GM23338 (cell line): ENCODE measurements at regions not wholly inside any gene's neighbourhood (a gene's known extent, or its start where the extent isn't known, plus 50 kb on each side); places are given as distances from the start of the nearest gene placed in this dataset.

Source experiments
- CREB1 ChIP-seq: fragments of 250-450 bp; sonication (Bioruptor Pico); IDR thresholded peaks from 2 replicates; pipeline ENCODE4 v1.5.0; 2020; ENCODE audit warnings: low read depth, mild to moderate bottlenecking, moderate library complexity
- EZH2 ChIP-seq: fragments of 200-600 bp; sonication (generic); IDR thresholded peaks from one replicate; pipeline ENCODE4 v1.8.0; 2017; ENCODE audit warnings: antibody characterized with exemption, mild to moderate bottlenecking, low read depth; ENCODE audit not compliant: unreplicated experiment
- EZH2phosphoT487 ChIP-seq: fragments of 200-600 bp; sonication (generic); IDR thresholded peaks from one replicate; pipeline ENCODE4 v1.8.1; 2018; ENCODE audit warnings: antibody characterized with exemption; ENCODE audit not compliant: unreplicated experiment
- JUNB ChIP-seq: IDR thresholded peaks from one replicate; pipeline ENCODE4 v1.6.1; 2016; ENCODE audit warnings: antibody characterized with exemption; ENCODE audit not compliant: unreplicated experiment
- NANOG ChIP-seq: IDR thresholded peaks from 2 replicates; pipeline ENCODE4 v1.6.1; 2016; ENCODE audit warnings: antibody characterized with exemption, borderline replicate concordance
- POLR2AphosphoS5 ChIP-seq: IDR thresholded peaks from 2 replicates; pipeline ENCODE4 v1.6.1; 2016; ENCODE audit warnings: antibody characterized with exemption, low read depth
- STAT1 ChIP-seq: IDR thresholded peaks from one replicate; pipeline ENCODE4 v1.6.1; 2016; ENCODE audit warnings: antibody characterized with exemption; ENCODE audit not compliant: unreplicated experiment
- ZNF114 ChIP-seq: fragments of 250-450 bp; sonication (Bioruptor Pico); IDR thresholded peaks from 2 replicates; pipeline ENCODE4 v1.5.0; 2020; ENCODE audit warnings: mild to moderate bottlenecking, moderate library complexity
- ZNF331 ChIP-seq: fragments of 250-450 bp; sonication (Bioruptor Pico); IDR thresholded peaks from 2 replicates; pipeline ENCODE4 v1.5.0; 2020; ENCODE audit warnings: low read depth, mild to moderate bottlenecking, moderate library complexity
- TF ChIP-seq, protein P1 (sequence below), 2 experiments: fragments of 200-600 bp in 1 of 2; sonication (generic) in 1 of 2; conservative IDR thresholded peaks; 2 replicates each; pipeline versions ENCODE4 v1.5.1 to v1.6.1; 2016 to 2017; ENCODE audit warnings: antibody characterized with exemption in 2 of 2, low read depth in 2 of 2, mild to moderate bottlenecking in 2 of 2, moderate library complexity in 1 of 2
- TF ChIP-seq, protein P2 (sequence below): IDR thresholded peaks from one replicate; pipeline ENCODE4 v1.6.1; 2018; ENCODE audit warnings: antibody characterized with exemption; ENCODE audit not compliant: unreplicated experiment
- TF ChIP-seq, protein P3 (sequence below): IDR thresholded peaks from 2 replicates; pipeline ENCODE4 v1.6.1; 2016; ENCODE audit warnings: antibody characterized with exemption

DNA sequence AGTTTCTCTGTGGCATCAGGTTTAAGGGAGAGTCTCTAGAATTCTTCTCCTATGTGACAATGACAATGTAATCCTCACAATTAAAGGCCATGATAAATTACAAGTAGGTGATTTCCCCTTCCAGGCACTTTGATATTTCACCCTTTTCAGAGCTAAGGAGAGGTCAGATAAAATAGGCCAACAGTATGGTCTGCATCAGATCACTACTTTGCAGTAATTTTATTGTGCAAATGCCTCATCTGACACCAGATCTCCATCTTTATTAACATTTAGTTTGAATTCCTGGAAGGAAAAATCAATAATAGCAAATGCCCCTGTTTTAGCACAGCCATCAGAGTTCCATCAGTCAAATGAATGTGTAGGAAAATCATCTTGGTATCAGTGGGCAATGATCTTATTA lies 72.8 kb upstream of the RAB27B start:
- TF ChIP-seq, protein P1, sequence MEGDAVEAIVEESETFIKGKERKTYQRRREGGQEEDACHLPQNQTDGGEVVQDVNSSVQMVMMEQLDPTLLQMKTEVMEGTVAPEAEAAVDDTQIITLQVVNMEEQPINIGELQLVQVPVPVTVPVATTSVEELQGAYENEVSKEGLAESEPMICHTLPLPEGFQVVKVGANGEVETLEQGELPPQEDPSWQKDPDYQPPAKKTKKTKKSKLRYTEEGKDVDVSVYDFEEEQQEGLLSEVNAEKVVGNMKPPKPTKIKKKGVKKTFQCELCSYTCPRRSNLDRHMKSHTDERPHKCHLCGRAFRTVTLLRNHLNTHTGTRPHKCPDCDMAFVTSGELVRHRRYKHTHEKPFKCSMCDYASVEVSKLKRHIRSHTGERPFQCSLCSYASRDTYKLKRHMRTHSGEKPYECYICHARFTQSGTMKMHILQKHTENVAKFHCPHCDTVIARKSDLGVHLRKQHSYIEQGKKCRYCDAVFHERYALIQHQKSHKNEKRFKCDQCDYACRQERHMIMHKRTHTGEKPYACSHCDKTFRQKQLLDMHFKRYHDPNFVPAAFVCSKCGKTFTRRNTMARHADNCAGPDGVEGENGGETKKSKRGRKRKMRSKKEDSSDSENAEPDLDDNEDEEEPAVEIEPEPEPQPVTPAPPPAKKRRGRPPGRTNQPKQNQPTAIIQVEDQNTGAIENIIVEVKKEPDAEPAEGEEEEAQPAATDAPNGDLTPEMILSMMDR (conservative IDR thresholded peaks at IDR 0.05; ENCODE audit: low read depth in 2 of 2), result no peak
- TF ChIP-seq, protein P2, sequence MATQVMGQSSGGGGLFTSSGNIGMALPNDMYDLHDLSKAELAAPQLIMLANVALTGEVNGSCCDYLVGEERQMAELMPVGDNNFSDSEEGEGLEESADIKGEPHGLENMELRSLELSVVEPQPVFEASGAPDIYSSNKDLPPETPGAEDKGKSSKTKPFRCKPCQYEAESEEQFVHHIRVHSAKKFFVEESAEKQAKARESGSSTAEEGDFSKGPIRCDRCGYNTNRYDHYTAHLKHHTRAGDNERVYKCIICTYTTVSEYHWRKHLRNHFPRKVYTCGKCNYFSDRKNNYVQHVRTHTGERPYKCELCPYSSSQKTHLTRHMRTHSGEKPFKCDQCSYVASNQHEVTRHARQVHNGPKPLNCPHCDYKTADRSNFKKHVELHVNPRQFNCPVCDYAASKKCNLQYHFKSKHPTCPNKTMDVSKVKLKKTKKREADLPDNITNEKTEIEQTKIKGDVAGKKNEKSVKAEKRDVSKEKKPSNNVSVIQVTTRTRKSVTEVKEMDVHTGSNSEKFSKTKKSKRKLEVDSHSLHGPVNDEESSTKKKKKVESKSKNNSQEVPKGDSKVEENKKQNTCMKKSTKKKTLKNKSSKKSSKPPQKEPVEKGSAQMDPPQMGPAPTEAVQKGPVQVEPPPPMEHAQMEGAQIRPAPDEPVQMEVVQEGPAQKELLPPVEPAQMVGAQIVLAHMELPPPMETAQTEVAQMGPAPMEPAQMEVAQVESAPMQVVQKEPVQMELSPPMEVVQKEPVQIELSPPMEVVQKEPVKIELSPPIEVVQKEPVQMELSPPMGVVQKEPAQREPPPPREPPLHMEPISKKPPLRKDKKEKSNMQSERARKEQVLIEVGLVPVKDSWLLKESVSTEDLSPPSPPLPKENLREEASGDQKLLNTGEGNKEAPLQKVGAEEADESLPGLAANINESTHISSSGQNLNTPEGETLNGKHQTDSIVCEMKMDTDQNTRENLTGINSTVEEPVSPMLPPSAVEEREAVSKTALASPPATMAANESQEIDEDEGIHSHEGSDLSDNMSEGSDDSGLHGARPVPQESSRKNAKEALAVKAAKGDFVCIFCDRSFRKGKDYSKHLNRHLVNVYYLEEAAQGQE, result no peak
- TF ChIP-seq EZH2 (no peak), CREB1 (CRISPR knock-in tag) (no peak), JUNB (no peak), ZNF114 (no peak), POLR2AphosphoS5 (no peak), EZH2phosphoT487 (no peak), STAT1 (no peak), NANOG (no peak), ZNF331 (CRISPR knock-in tag) (no peak)
- TF ChIP-seq, protein P3, sequence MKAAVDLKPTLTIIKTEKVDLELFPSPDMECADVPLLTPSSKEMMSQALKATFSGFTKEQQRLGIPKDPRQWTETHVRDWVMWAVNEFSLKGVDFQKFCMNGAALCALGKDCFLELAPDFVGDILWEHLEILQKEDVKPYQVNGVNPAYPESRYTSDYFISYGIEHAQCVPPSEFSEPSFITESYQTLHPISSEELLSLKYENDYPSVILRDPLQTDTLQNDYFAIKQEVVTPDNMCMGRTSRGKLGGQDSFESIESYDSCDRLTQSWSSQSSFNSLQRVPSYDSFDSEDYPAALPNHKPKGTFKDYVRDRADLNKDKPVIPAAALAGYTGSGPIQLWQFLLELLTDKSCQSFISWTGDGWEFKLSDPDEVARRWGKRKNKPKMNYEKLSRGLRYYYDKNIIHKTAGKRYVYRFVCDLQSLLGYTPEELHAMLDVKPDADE, result no peak
